Transverse colon (tissue), 4 donors: ENCODE measurements at regions not wholly inside any gene's neighbourhood (a gene's known extent, or its start where the extent isn't known, plus 50 kb on each side); places are given as distances from the start of the nearest gene placed in this dataset.

Experiments used
- DNase-seq: peaks from one replicate; pipeline ENCODE4 v3.0.0-alpha.2; 2019
- H3K27ac ChIP-seq, 4 donors: fragments of 200-600 bp; sonication (generic); 2 replicates each; pipeline ENCODE4 v1.5.1; 2016 to 2018; ENCODE audit warnings: inconsistent platforms in 4 of 4
- H3K27me3 ChIP-seq: fragments of 200-600 bp; sonication (generic); 2 replicates; pipeline ENCODE4 v1.5.1; 2017; ENCODE audit warnings: inconsistent platforms
- H3K36me3 ChIP-seq, 4 donors: fragments of 200-600 bp; sonication (generic); 2 replicates each; pipeline ENCODE4 v1.5.1; 2017 to 2019; ENCODE audit warnings: inconsistent platforms in 4 of 4
- H3K4me1 ChIP-seq, 4 donors: fragments of 200-600 bp; sonication (generic); 2 replicates each; pipeline ENCODE4 v1.5.1; 2017 to 2020; ENCODE audit warnings: inconsistent platforms in 4 of 4
- H3K4me3 ChIP-seq, 4 donors: fragments of 200-600 bp; sonication (generic); 1 replicate in 1 of 4; 2 replicates in 3 of 4; pipeline versions ENCODE4 v1.5.1 to v1.6.1; 2017 to 2019; ENCODE audit warnings: inconsistent platforms in 4 of 4
- H3K9me3 ChIP-seq, 2 donors: fragments of 200-600 bp; sonication (generic); 2 replicates each; pipeline ENCODE4 v1.5.1; 2017 to 2019; ENCODE audit warnings: inconsistent platforms in 2 of 2
- CTCF ChIP-seq, 5 experiments: fragments of 200-600 bp in 3 of 5; fragments of 450-650 bp in 2 of 5; sonication (generic) in 3 of 5; IDR thresholded peaks; 1 replicate in 2 of 5; 2 replicates in 3 of 5; pipeline ENCODE4 v1.5.1; 2016 to 2017; ENCODE audit warnings: antibody characterized with exemption in 5 of 5, inconsistent platforms in 3 of 5, mild to moderate bottlenecking in 2 of 5, moderate library complexity in 1 of 5
- EP300 ChIP-seq: sonication (generic); formaldehyde crosslinking; IDR thresholded peaks from one replicate; pipeline ENCODE4 v1.6.1; 2017; ENCODE audit warnings: antibody characterized with exemption, low read depth
- POLR2A ChIP-seq: fragments of 450-650 bp; IDR thresholded peaks from one replicate; pipeline ENCODE4 v1.6.1; 2016; ENCODE audit warnings: antibody characterized with exemption, mild to moderate bottlenecking, moderate library complexity
- POLR2AphosphoS5 ChIP-seq, 3 donors: sonication (generic); formaldehyde crosslinking; IDR thresholded peaks; one replicate each; pipeline ENCODE4 v1.6.1; 2016; ENCODE audit warnings: antibody characterized with exemption in 3 of 3
- WGBS, 2 donors: methylation state at CpG; one replicate each; pipeline ENCODE4 v1.1.5; 2018; ENCODE audit warnings: low coverage in 1 of 2; 5-methylcytosine and 5-hydroxymethylcytosine counted together
- in situ Hi-C, 4 donors: fragments of 200-750 bp; cut with MboI; loops; one replicate each; pipeline versions ENCODE4 v1.15.0 to v1.15.1; 2017; ENCODE audit warnings: low sequenced_read_pairs in 3 of 4, low pct_ligation_motif_present in 1 of 4, low pct_unique_long_range_greater_than_20kb in 1 of 4
- intact Hi-C: fragments of 100-400 bp; cut with DNase I; formaldehyde crosslinking; loops from one replicate; pipeline ENCODE4 v1.15.1; 2023; ENCODE audit warnings: low total_unique reads

DNA sequence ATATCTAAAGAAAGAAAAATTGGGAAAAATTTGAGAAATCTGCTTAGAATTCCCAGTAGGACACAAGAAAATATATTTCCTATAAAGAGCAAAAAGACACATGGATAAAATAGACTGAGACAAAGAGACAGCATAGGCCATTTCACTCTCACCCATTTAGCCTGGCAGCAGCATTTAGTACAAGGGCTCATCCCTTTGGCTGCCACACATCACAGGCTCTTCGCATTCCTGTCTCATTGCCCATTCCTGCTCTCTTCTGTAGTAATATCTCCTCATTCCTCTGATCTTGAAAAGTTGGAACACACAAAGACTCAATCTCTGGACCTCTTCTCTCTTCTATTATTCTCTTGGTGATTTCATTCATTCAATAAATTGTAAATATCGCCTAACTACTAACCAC, 162.6 kb downstream of the SOX11 start:
- Histone ChIP-seq H3K4me1 (no peaks in the 10 kb centered on the region), H3K27ac (no peak overlapping the region), H3K36me3 (no peaks in the 10 kb centered on the region), H3K9me3 (no peaks in the 10 kb centered on the region), H3K4me3 (no peak overlapping the region), H3K27me3 (no peaks in the 10 kb centered on the region)
- in situ Hi-C loops (no loop called here), intact Hi-C loops (no loop called here)
- WGBS, 2 donors: 82 to 83% methylated on average over 2 of the region's 2 CpGs
- no peak for DNase-seq
- TF ChIP-seq POLR2AphosphoS5 (IDR thresholded peaks at IDR 0.05) (no peak), CTCF (IDR thresholded peaks at IDR 0.05) (no peak), EP300 (no peak), POLR2A (no peak)

- Histone ChIP-seq H3K4me3 (no peak overlapping the region), H3K36me3 (no peaks in the 10 kb centered on the region), H3K27ac (no peak overlapping the region), H3K9me3 (no peaks in the 10 kb centered on the region), H3K4me1 (no peaks in the 10 kb centered on the region), H3K27me3 (no peaks in the 10 kb centered on the region)
- intact Hi-C loops (no loop called here), in situ Hi-C loops (no loop called here)
- TF ChIP-seq EP300 (no peak), POLR2AphosphoS5 (IDR thresholded peaks at IDR 0.05) (no peak), CTCF (IDR thresholded peaks at IDR 0.05) (no peak), POLR2A (no peak)
- DNase-seq: no peak
- 79 to 80% methylated on average over 1 to 9 of the region's 9 CpGs for whole genome bisulfite sequencing, 2 donors
These were observed 174.9 kb downstream of the SOX11 start for GRCh38 chr2:5867056-5867455.

DNA sequence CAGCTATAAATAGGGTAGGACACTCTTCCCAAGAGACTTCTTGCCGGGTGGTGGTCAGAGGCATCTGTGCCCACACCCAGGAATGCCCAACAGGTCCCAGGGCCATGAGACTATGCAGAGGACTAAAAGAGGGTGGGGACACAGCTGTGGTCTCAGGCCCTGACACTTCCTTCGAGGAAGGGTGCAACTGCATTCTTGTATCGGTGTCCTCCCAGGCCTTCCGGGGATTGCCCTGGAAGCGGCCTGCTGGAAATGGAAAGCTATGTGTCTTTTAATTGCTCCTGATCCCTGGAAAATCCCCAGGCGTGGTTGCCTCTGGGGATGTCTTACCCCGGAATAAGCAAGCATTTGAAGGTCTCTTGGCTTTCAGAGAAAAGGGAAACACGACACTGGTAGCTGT, 176.7 kb downstream of the SOX11 start:
- DNase-seq: no peak
- TF ChIP-seq CTCF (IDR thresholded peaks at IDR 0.05) (no peak), EP300 (no peak), POLR2A (no peak), POLR2AphosphoS5 (IDR thresholded peaks at IDR 0.05) (no peak)
- 79 to 82% methylated on average over 2 to 8 of the region's 8 CpGs for WGBS, 2 donors
- Histone ChIP-seq H3K4me1 (no peaks in the 10 kb centered on the region), H3K27me3 (no peaks in the 10 kb centered on the region), H3K9me3 (no peaks in the 10 kb centered on the region), H3K27ac (no peak overlapping the region), H3K4me3 (no peak overlapping the region), H3K36me3 (no peaks in the 10 kb centered on the region)
- intact Hi-C loops: no loop called here
- in situ Hi-C loops: no loop called here

DNA sequence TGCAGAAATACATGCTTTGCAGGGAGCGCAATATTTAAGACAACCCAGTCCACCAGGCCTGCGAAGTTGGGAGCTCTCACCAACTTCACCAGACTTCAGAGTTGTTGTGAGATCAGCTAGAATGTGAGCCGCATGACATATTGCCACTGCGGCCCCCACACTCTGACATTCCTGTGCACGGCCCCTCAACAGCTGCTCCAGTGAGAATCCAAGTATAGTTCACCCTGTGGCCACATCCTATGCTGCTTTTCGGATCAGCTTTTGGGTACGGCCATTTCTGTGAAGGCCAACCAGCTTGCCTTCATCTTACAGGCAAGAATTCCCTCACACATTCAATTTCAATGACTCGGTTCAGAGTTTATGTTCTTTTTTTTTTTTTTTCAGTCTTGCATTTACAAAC, 177.8 kb downstream of the SOX11 start:
- Histone ChIP-seq H3K9me3 (no peaks in the 10 kb centered on the region), H3K36me3 (no peaks in the 10 kb centered on the region), H3K4me1 (no peaks in the 10 kb centered on the region), H3K4me3 (no peak overlapping the region), H3K27me3 (no peaks in the 10 kb centered on the region), H3K27ac (no peak overlapping the region)
- WGBS, 2 donors: 92 to 100% methylated on average over 3 to 8 of the region's 8 CpGs
- intact Hi-C loops (no loop called here), in situ Hi-C loops (no loop called here)
- no peak for DNase-seq
- TF ChIP-seq EP300 (no peak), CTCF (IDR thresholded peaks at IDR 0.05) (no peak), POLR2AphosphoS5 (IDR thresholded peaks at IDR 0.05) (no peak), POLR2A (no peak)
